CD14-positive monocyte (primary cell): ENCODE measurements at regions not wholly inside any gene's neighbourhood (a gene's known extent, or its start where the extent isn't known, plus 50 kb on each side); places are given as distances from the start of the nearest gene placed in this dataset.

Experiments used
- DNase-seq, 3 donors: peaks; one replicate each; pipeline ENCODE4 v3.0.0-alpha.2; 2011 to 2022
- H2AFZ ChIP-seq: 2 replicates; pipeline ENCODE4 v1.6.0; 2012; ENCODE audit warnings: mild to moderate bottlenecking, low read depth, low read length, inconsistent platforms; ENCODE audit not compliant: insufficient read depth, poor library complexity, severe bottlenecking
- H3K27ac ChIP-seq, 2 donors: 1 replicate in 1 of 2; 2 replicates in 1 of 2; pipeline ENCODE4 v1.5.1; 2012 to 2013; ENCODE audit warnings: low read length in 2 of 2, control low read depth in 1 of 2, inconsistent platforms in 1 of 2, low read depth in 1 of 2, mild to moderate bottlenecking in 1 of 2
- H3K27me3 ChIP-seq, 2 donors: one replicate each; pipeline versions ENCODE4 v1.6.0 to v1.6.1; 2011 to 2013; ENCODE audit warnings: low read length in 2 of 2; ENCODE audit not compliant: control insufficient read depth in 2 of 2, insufficient read depth in 2 of 2
- H3K36me3 ChIP-seq, 2 donors: replicated peaks in 1 of 2; 1 replicate in 1 of 2; 2 replicates in 1 of 2; pipeline versions ENCODE4 v1.5.1 to v1.6.1; 2012 to 2013; ENCODE audit warnings: low read length in 2 of 2, control low read depth in 1 of 2, inconsistent platforms in 1 of 2, mild to moderate bottlenecking in 1 of 2; ENCODE audit not compliant: insufficient read depth in 2 of 2, control insufficient read depth in 1 of 2
- H3K4me1 ChIP-seq, 2 donors: 1 replicate in 1 of 2; 2 replicates in 1 of 2; pipeline versions ENCODE4 v1.5.1 to v1.6.1; 2012 to 2013; ENCODE audit warnings: low read length in 2 of 2, control low read depth in 1 of 2, inconsistent platforms in 1 of 2, mild to moderate bottlenecking in 1 of 2, moderate library complexity in 1 of 2; ENCODE audit not compliant: insufficient read depth in 2 of 2, control insufficient read depth in 1 of 2
- H3K4me2 ChIP-seq: replicated peaks from 2 replicates; pipeline ENCODE3; 2012; ENCODE audit warnings: low read length, moderate library complexity, mild to moderate bottlenecking; ENCODE audit not compliant: poor library complexity, severe bottlenecking; ENCODE audit errors: extremely low read depth
- H3K4me3 ChIP-seq, 3 experiments: fragments of 200-600 bp in 1 of 3; sonication (generic) in 1 of 3; replicated peaks in 1 of 3; 1 replicate in 2 of 3; 2 replicates in 1 of 3; pipeline ENCODE4 v1.5.1; 2011 to 2013; ENCODE audit warnings: low read length in 3 of 3, mild to moderate bottlenecking in 3 of 3, control low read depth in 2 of 3, low read depth in 2 of 3, inconsistent platforms in 1 of 3, moderate library complexity in 1 of 3
- H3K79me2 ChIP-seq: 2 replicates; pipeline ENCODE4 v1.6.0; 2012; ENCODE audit warnings: mild to moderate bottlenecking, control low read depth, inconsistent platforms, low read length, moderate library complexity; ENCODE audit not compliant: insufficient read depth
- H3K9ac ChIP-seq: 2 replicates; pipeline ENCODE4 v1.6.0; 2017; ENCODE audit warnings: low read length, mild to moderate bottlenecking; ENCODE audit not compliant: insufficient read depth, poor library complexity, severe bottlenecking
- H3K9me3 ChIP-seq, 2 donors: replicated peaks in 1 of 2; 1 replicate in 1 of 2; 2 replicates in 1 of 2; pipeline versions ENCODE4 v1.5.1 to v1.6.1; 2012 to 2013; ENCODE audit warnings: low read length in 2 of 2, control low read depth in 1 of 2; ENCODE audit not compliant: control insufficient read depth in 1 of 2, insufficient read depth in 1 of 2
- H4K20me1 ChIP-seq: 2 replicates; pipeline ENCODE4 v1.6.0; 2012; ENCODE audit warnings: mild to moderate bottlenecking, low read length, control low read depth, moderate library complexity; ENCODE audit not compliant: insufficient read depth
- H3K27ac Mint-ChIP-seq, 7 donors: one replicate each; pipeline ENCODE4 v1.8.0; 2020; ENCODE audit warnings: mild to moderate bottlenecking in 7 of 7, mixed read lengths in 7 of 7, moderate library complexity in 6 of 7, inconsistent platforms in 2 of 7
- H3K27me3 Mint-ChIP-seq, 3 donors: one replicate each; pipeline ENCODE4 v1.8.0; 2021 to 2022; ENCODE audit warnings: low read depth in 3 of 3, mild to moderate bottlenecking in 3 of 3, mixed read lengths in 3 of 3, moderate library complexity in 3 of 3, inconsistent platforms in 1 of 3
- H3K36me3 Mint-ChIP-seq, 2 donors: one replicate each; pipeline ENCODE4 v1.8.0; 2020; ENCODE audit warnings: mixed read lengths in 2 of 2, inconsistent platforms in 1 of 2, mild to moderate bottlenecking in 1 of 2
- H3K4me1 Mint-ChIP-seq: one replicate; pipeline ENCODE4 v1.8.0; 2020; ENCODE audit warnings: mild to moderate bottlenecking, mixed read lengths
- H3K4me3 Mint-ChIP-seq, 2 donors: one replicate each; pipeline ENCODE4 v1.8.0; 2020; ENCODE audit warnings: mild to moderate bottlenecking in 2 of 2, mixed read lengths in 2 of 2, moderate library complexity in 1 of 2
- H3K9me3 Mint-ChIP-seq, 7 donors: one replicate each; pipeline ENCODE4 v1.8.0; 2020 to 2022; ENCODE audit warnings: mixed read lengths in 7 of 7, mild to moderate bottlenecking in 6 of 7, moderate library complexity in 6 of 7, inconsistent platforms in 2 of 7
- CTCF ChIP-seq: fragments of 200-600 bp; IDR thresholded peaks from one replicate; pipeline ENCODE4 v1.8.0; 2022; ENCODE audit warnings: antibody characterized with exemption, mild to moderate bottlenecking
- WGBS: methylation state at CpG from one replicate; pipeline ENCODE4 v1.1.5; 2013; ENCODE audit warnings: missing lambda C conversion rate; ENCODE audit not compliant: insufficient coverage; 5-methylcytosine and 5-hydroxymethylcytosine counted together
- intact Hi-C, 2 donors: fragments of 100-400 bp; cut with micrococcal nuclease; formaldehyde crosslinking; loops; one replicate each; pipeline versions ENCODE4 v1.15.0 to v1.15.1; 2023

GRCh38 chr5:103434057-103434456 lies 128.5 kb downstream of the NUDT12 start:
- H3K9me3 Mint-ChIP-seq = peaks cover 2 to 6% (median 4%) of the 10 kb centered on the region in 7 donors
- Histone ChIP-seq H3K36me3 (no peaks in the 10 kb centered on the region), H3K27me3 (no peaks in the 10 kb centered on the region), H4K20me1 (no peaks in the 10 kb centered on the region), H3K4me2 (no peak overlapping the region), H3K4me3 (no peak overlapping the region), H3K9me3 (no peaks in the 10 kb centered on the region), H3K79me2 (no peaks in the 10 kb centered on the region), H3K9ac (no peak overlapping the region), H3K27ac (no peak overlapping the region), H3K4me1 (no peaks in the 10 kb centered on the region), H2AFZ (no peak overlapping the region)
- H3K4me3 Mint-ChIP-seq = no peak overlapping the region
- DNase-seq = no peak
- 94% methylated on average over 5 of the region's 8 CpGs for WGBS
- H3K36me3 Mint-ChIP-seq = no peaks in the 10 kb centered on the region
- H3K4me1 Mint-ChIP-seq = no peaks in the 10 kb centered on the region
- no peak overlapping the region for H3K27ac Mint-ChIP-seq
- TF ChIP-seq CTCF = no peak
- H3K27me3 Mint-ChIP-seq = peaks cover 0 to 2% (median 2%) of the 10 kb centered on the region in 3 donors
- intact Hi-C loops = no loop called here

GRCh38 chr5:103433211-103433610 lies 129.4 kb downstream of the NUDT12 start:
- Mint-ChIP-seq H3K9me3 (peaks cover 0 to 6% (median 3%) of the 10 kb centered on the region in 7 donors), H3K4me1 (no peaks in the 10 kb centered on the region), H3K27ac (no peak overlapping the region), H3K36me3 (no peaks in the 10 kb centered on the region), H3K4me3 (no peak overlapping the region), H3K27me3 (peaks cover 0 to 2% (median 2%) of the 10 kb centered on the region in 3 donors)
- Histone ChIP-seq H3K4me2 (no peak overlapping the region), H3K9me3 (no peaks in the 10 kb centered on the region), H4K20me1 (no peaks in the 10 kb centered on the region), H3K4me1 (no peaks in the 10 kb centered on the region), H2AFZ (no peak overlapping the region), H3K27me3 (no peaks in the 10 kb centered on the region), H3K36me3 (no peaks in the 10 kb centered on the region), H3K4me3 (no peak overlapping the region), H3K79me2 (no peaks in the 10 kb centered on the region), H3K9ac (no peak overlapping the region), H3K27ac (no peak overlapping the region)
- intact Hi-C loops = no loop called here
- TF ChIP-seq CTCF = no peak
- no CpG with 5 or more reads among the region's 1 CpG for WGBS
- DNase-seq = no peak
